Fibroblast of lung (primary cell): ENCODE measurements at regions not wholly inside any gene's neighbourhood (a gene's known extent, or its start where the extent isn't known, plus 50 kb on each side); places are given as distances from the start of the nearest gene placed in this dataset.

Experiments
- CTCF ChIP-seq, 2 donors: IDR thresholded peaks in 1 of 2; conservative IDR thresholded peaks in 1 of 2; 1 replicate in 1 of 2; 2 replicates in 1 of 2; pipeline ENCODE4 v1.5.1; 2011 to 2012; ENCODE audit warnings: low read length in 2 of 2, control low read depth in 1 of 2, inconsistent platforms in 1 of 2, low read depth in 1 of 2, mild to moderate bottlenecking in 1 of 2
- EZH2 ChIP-seq: IDR thresholded peaks from 2 replicates; pipeline ENCODE4 v1.5.1; 2012; ENCODE audit warnings: low read length, control low read depth, mild to moderate bottlenecking; ENCODE audit errors: missing control alignments

- TF ChIP-seq CTCF (conservative IDR thresholded peaks at IDR 0.05 in 1 of 2, IDR thresholded peaks at IDR 0.05 in 1 of 2; ENCODE audit: low read depth in 1 of 2, low read length in 2 of 2) (no peak), EZH2 (no peak)
Measured at GRCh38 chr17:22469101-22469880, 777.0 kb downstream of the KCNJ18 start.
